SIG-M5 (cell line): ENCODE measurements at regions not wholly inside any gene's neighbourhood (a gene's known extent, or its start where the extent isn't known, plus 50 kb on each side); places are given as distances from the start of the nearest gene placed in this dataset.

ENCODE experiments used
- DNase-seq: peaks from one replicate; lab custom pipeline; 2025; lab: John Stamatoyannopoulos, UW

DNA sequence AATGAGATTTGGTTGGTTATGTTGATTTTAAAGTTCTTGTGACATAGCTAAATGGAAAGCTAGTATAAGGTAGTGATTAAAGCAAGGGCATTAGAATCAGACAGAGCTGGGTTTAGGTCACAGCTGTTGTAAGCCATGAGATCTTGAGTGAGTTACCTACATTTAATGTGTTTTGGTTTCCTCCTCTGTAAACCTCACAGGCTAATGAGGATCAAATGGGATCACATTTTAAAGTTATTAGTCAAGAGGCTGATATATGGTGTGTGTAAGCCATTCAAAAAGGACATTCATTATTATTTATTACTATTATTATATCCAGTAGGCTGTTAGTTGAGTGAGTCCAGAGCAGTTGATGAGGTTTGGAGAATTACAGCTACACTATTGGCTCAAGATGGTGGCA lies 416.2 kb downstream of the IRS1 start:
- no peak for DNase-seq

DNA sequence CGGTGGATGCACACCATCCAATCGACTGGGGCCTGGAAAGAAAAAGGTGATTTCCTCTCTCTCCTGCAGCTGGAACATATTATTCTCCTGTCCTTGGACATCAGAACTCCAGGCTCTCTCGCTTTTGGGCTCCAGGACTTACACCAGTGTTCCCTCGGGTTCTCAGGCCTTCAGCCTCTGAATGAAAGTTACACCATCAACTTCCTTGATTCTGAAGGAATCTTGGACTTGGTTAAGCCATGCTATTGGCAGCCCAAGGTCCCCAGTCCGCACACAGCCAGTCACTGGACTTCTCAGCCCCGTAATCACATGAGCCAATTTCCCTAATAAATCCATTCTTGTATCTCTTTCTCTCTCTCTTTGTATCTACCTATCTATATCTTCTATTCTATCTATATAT lies 418.9 kb downstream of the IRS1 start:
- no peak for DNase-seq

DNA sequence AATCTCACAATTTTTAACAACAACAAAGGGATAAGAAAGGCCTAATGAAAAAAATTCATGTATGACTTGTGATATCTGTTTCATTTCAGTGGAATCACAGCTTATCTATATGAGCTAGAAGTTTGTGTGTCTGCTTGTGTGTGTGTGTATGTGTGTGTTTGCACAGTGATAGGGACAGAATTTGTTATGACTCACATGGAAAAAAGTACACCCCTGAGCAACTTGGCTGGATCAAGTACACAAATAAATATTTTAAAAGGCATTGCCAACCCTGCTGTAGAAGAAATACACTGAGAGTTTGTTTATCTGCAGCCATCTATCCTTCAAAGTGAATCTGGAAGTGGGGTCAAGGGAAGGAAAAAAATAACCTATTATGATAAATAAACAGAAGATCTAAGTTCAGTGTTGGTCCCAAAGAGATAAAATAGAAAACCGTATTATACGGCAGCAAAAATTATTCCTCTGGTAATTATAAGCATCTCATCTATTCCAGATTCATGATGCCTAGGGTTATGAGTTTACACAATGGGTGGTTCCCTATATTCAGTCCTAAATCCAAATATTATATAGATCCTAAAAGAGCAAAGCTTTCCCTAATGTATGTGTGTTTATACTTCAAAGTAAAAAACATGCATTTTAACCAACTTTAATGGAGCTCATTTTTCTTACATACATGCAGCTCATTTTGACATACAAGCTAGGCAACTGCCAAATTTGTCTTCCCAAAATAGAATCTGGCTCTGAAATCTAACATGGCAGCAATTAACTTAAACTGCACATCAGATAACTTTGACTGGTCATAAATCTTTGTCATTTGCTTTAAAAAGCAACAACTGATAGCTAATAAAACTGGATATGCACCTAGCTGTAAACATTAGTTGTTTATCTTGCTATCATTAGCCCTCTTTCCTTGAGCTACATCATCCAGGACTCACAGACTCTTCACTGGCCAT lies 420.6 kb downstream of the IRS1 start:
- DNase-seq: no peak

DNA sequence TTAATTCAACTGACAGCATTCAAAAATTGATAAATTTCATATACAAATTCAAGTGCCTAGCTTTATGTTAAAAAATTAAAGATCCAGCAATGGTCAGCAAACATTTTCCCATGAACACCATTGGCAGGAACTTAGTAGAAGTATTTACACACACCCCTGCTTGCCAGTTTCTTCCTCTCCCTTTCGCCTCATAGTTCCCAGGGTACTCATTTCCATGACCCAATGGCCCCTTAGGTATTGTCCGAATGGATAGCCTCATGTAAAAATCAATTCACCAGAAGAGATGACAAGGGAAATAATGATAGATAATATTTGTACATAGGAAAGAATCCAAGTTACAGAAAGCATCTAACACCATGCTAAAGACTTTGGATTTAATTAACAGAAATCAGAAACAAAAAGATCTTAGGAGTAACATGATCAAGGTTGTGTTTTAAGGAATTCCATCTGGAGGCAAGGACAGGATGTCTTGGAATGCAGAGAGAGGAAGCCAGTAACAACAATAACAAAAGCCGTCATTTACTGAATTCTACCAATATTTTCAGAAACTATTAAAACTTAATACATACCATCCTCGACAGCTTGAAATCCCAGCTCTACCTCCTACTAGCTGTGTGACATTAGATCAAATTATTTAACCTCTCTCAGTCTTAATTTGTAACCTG lies 423.0 kb downstream of the IRS1 start:
- DNase-seq: no peak

DNA sequence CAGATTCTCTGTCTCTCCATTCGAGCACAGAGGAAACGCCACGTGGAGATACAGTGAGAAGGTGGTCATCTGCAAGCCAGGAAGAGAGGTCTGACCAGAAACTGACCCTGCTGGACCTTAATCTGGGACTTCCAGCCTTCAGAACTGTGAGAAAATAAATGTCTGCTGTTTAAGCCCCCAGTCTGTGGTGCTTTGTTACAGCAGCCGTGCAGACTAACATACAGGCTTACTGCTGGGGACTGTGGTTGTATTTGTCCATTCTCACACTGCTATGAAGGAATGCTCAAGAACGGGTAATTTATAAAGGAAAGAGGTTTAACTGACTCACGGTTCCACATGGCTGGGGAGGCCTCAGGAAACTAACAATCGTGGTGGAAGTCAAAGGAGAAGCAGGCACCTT lies 432.7 kb downstream of the IRS1 start:
- DNase-seq: no peak

DNA sequence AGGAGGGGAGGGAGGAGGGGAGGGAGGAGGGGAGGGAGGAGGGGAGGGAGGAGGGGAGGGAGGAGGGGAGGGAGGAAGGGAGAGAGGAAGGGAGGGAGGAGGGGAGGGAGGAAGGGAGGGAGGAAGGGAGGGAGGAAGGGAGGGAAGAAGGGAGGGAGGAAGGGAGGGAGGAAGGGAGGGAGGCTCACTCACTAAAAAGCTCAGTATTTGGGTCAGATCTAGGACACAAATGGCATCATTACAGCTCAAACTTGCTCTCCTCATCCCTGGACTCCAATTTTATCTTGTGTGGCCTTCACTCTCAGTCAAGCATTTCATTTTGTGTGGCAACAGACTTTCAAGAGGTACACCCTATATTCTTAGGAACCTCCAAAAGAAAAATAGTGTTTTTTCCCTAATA lies 435.4 kb downstream of the IRS1 start:
- no peak for DNase-seq

DNA sequence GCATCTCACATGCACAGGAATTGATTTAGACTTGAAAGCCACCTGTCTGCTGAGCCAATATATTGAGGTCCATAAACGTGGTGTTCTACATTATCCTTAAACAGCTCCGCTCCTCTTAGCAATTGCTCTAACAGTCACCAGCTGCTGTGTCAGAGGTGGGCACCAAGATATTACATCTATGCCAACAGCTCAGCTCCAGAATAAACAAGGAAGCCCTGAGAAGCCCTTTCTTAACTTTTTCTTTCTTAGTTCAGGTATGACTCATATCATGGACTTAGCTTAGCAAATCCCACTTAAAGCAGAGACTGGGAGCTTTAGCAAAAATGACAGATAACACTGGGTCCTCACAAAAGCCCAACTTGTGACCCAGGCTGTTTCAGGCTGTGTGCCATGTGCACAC lies 436.6 kb downstream of the IRS1 start:
- DNase-seq: no peak

DNA sequence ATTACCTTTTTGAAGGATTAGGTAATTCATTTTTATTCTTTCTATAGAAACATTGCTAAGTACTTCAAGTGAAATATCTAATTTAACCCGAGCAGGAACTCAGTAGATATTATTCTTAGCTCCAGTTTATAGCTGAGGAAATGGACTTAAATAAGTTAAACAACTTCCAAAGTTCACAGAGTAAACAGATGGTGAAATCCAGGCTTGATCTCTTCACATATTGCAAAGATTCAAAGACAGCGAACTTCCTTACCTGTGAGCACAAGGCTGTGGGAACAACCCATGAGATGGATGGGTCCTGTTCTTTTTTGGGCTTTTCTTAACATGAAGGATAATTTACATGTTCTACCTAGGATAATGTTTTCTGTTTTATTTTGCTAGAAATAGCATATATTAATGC lies 439.0 kb downstream of the IRS1 start:
- no peak for DNase-seq

DNA sequence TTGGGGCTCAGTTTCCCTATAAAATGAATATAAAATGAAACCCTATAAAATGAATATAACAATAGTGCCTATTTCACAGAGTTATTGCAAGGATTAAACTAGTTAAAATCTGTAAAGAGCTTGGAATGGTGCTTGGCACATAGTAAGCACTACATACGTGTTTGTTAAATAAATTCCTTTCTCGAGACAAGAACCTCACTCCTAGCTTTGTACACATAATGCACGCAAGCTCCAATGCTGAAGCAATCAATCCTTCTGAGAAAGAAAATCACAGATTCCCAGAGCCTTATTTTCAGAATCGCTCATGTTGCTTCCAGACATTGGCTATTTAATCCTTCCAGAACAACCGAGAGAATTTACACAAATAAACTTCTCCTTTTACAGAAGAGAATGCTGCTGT lies 440.9 kb downstream of the IRS1 start:
- no peak for DNase-seq

DNA sequence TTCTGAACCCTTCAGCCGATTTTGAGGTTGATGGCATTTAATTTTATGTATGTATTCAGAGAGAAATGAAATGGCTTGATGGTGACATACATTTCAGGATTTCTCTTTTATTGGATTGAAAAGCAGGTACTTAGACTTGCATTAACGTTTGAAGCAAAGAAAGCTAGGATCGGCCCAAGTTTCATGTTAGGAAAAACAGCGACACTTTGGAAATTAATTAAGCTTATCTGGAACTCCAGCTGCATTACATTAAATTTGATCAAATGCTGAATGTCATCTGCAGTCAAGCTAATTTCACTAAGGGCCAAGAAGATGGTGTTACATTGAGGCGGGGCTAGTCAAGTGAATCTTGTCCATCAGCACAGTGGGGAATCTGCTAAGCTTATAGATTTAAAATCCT lies 441.8 kb downstream of the IRS1 start:
- no peak for DNase-seq

DNA sequence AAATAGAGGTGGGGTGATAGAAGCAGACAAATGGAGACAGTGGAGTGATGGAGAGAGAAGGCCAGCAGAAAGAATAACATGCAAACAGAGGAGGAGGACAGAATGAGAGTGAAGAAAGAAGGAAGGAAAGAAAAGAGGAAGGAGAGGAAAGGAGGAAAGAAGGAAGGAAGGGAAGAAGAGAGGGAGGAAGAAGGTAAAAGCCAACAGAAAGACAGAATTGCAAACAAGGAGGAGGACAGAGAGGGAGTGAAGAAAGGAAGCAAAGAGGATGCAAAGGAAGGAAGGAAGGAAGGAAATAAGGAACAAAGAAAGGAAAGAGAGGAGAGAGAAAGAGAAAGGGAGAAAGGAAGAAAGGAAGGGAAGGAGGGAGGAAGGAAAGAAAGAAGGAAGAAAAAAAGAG lies 444.0 kb downstream of the IRS1 start:
- DNase-seq: no peak

DNA sequence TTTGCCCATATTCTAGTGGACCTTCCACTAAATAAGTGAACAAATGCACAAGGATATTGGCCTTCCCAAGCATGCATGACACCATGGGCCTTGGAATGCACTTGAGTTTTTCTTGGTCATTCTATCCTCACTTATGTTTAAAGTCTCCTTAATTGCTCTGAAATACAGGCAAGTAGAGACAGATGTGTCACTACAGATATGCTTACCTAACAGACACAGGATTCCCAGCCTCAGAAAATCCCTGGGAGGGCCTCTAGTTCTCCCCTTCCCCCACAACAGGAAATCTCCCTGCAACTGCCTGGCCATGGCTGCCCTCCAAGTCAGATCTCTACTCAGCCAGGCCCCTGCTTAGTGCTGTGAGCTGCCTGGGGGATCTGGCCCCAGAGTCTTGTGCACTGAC lies 445.2 kb downstream of the IRS1 start:
- no peak for DNase-seq

DNA sequence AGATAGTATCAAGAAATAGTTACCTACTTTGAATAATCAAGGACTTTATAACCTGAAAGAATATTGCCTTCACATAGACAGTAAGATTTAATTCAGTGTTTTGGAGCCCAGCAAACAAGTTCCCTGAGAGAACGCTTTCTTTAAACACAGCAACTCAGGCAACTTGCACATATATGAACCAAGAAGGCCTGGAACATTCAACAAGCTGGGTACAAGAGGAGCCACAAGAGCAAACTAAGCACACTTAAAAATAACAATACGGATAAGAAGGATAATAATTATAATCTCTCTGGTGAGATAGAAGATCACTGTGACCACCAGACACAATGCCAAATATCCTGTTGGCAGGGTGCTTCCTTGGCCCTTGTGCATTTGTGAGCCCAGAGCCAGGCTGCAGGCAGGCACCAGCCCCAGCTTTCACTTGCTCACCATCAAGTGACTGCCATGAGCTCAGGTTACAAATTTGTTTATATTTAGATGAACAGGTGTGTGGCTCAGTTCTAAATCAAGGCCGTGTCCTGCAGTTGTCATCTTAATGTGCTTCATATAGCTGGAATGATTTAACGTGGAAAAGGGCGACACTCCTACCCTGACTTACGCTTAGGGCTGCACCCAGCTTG lies 446.6 kb downstream of the IRS1 start:
- no peak for DNase-seq

DNA sequence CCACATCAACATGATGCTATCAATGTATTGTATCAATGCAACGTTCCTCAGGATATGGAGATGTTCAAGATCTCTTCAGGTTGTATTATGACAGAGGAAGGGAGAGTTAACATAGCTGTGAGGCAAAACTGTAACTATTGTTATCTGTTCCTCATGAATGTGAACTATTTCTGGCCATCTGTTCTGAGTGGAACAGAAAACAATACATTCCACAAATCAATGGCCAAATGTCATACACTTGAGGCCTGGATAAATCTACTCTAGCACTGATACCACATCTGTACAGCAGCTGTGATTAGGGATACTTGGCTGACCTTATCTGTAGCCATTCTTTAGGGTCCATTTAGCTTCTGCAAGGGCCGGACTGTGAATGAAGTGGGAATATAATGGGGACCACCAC lies 447.9 kb downstream of the IRS1 start:
- DNase-seq: no peak

DNA sequence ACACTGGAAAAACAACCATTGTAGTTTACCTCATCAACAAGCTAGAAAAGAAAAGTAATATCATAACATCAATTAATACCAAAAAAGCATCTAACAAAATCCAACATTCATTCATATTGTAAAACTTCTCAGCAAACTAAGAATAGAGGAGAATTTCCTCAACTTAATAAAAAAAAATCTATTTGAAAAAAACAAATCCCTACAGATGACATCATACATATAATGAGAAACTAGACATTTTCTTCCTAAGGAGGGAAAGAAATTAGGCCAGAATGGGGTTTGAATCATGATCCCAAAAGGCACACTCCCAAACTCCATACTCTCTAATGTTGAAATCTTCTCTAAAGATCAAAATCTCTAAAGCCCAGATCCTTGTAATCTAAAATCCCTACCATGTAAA lies 460.0 kb downstream of the IRS1 start:
- no peak for DNase-seq

DNA sequence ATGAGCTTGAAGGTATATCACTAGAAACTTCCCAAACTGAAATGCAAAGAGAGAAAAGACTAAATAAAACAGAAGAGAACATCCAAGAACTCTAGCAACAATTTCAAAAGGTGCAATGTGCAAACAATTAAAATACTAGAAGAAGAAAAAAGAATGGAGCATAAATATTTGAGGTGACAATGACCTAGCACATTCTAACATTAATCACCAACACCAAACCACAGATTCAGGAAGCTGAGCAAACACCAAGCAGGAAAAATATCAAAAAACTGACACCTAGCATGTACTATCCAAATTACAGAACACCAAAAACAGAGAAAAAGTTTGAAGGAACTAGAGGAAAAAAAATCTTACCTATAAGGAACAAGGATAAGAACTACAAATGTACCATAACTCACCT lies 460.8 kb downstream of the IRS1 start:
- no peak for DNase-seq

DNA sequence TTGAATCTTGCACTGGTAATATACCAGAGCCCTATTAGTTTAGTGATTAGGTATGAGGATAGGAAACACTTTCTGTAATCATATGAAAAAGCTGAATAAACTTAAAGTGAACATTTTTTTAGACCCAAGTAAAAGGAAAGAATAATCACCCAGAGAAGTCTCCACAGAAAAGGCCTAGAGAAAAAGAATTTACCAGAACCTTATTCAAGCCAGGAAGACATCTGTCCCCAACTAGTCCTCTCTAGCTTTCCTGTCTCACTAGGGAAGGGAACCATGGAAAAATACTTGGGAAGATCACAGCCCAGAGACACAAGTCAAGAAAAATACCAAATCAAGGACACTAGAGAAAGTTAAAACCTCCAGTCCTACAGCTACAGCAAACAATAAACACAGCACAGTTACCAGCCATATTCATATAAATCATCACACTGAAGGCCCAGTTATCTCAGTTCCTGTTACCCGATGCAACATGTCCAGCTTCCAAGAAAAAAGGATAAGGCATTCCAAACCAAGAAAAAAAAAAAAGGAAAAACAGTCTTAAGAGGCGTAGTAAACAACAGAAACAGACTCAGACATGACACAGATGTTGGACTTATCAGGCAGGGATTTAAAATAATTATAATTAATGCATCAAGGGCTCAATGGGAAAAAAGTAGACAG lies 461.5 kb downstream of the IRS1 start:
- no peak for DNase-seq

DNA sequence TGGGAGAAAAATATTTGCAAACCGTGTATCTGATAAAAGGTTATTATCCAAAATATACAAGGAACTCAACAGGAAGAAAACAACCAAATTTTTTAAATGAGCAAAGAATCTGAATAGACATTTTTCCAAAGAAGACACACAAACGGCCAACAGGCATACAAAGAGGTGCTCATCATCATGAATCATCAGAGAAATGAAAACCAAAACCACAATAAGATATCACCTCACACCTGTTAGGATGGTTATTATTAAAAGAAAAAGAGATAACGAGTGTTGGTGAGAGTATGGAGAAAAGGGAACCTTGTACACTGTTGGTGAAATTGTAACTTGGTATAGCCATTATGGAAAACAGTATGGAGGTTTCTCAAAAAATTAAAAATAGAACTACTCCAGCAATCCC lies 463.3 kb downstream of the IRS1 start:
- DNase-seq: no peak

DNA sequence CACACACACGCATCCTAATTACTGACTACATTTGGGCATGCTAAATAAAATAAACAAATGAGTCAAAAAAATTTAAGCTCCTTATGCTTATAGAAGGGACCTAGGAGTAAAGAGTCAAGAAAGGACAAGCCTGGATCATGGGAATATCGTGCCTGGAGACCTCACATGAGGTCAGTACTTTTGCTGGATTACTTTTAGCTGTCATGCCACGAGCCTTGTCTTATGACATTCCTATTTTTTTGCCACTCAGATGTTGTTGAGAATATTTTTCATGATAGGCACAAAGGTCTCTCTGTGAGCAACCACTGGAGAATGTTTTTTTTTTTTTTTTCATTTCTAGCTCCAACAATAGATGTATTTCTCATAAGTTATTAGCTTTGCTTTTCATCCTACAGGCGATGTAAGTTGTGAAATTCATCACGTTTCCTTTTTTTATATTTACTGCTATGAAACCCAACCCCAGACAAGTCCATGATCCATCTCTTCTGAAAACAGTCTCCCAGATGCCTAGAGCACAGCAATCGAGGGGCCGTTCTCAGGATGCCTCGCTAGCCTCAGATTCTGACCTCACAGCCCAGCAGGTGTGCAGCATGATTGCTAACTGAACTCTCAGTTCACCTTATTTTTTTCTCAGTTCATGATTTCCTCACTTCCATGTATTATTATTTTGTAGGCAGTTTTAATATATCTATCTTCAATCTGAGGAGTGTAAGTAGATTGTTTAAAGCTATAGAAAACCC lies 464.5 kb downstream of the IRS1 start:
- no peak for DNase-seq

DNA sequence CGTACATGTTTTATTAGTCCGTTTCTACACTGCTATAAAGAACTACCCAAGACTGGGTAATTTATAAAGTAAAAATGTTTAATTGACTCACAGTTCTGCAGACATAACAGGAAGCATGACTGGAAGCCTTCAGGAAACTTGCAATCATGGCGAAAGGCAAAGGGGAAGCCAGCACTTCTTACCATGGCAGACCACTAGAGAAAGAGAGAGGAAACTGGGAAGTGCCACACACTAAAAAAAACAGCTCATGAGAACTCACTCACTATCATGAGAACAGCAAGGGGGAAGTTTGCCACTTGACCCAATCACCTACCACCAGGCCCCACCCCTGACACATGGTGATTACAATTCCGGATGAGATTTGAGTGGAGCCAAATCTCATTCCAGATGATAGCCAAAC lies 466.2 kb downstream of the IRS1 start:
- no peak for DNase-seq

DNA sequence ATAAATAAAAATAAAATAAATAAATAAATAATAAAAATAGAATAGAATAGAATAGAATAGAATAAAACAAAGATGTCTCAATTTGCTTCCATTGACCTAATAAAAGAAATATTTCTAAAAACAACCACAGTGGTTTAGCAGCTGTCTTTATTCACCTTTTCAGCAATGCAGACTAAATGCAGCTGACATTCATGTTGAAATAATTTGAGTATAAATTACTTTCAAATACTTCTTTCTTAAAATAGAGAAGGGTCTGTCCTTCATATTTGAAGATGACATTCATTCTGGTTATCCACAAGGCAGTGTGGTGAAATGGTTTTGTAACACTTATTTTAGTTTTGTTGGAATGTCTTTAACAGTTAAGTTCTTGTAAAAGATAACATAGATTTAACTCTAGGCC lies 469.4 kb downstream of the IRS1 start:
- DNase-seq: no peak

DNA sequence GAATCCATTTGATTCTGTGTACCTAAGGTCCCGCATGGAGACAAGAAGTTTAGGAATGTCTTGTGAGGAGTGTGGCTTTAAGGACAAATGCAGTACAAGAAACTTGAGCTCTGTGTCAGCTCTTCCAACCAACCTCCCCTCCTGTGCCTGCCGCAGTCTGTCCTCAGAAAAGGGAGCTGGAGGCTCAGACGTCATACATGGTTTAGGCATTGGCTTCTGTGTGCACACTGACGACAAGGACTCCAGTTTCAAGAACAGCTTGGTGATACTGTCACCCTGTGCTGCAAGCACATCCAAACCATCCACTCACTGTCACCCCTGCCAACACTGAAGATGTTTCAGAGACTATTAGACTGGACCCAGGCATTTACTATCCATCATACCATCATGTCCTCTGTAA lies 470.4 kb downstream of the IRS1 start:
- no peak for DNase-seq
